Endothelial cell of umbilical vein (primary cell): ENCODE measurements at regions not wholly inside any gene's neighbourhood (a gene's known extent, or its start where the extent isn't known, plus 50 kb on each side); places are given as distances from the start of the nearest gene placed in this dataset.
"Not testable (repeated sequence)": the region's sequence is repeated elsewhere in the genome, so short reads cannot be mapped to it uniquely, and the experiment has no call there.

Experiments
- BruUV-seq: library from RNA; stranded (reverse); fragments of 400-500 nt; replicated peaks from 2 replicates; lab custom pipeline; 2021; lab: Mats Ljungman, UMichigan
- CTCF ChIA-PET: fragments of 300-600, 350-600 bp; sonication (Branson Sonifier 250); formaldehyde crosslinking; loops from one replicate; lab custom pipeline; 2021; ENCODE audit warnings: antibody characterized with exemption, inconsistent platforms; lab: Charles Lee
- POLR2A ChIA-PET: fragments of 300-600, 350-600 bp; sonication (Branson Sonifier 250); formaldehyde crosslinking; loops from one replicate; lab custom pipeline; 2021; ENCODE audit warnings: antibody characterized with exemption, inconsistent platforms; lab: Charles Lee
- DNase-seq: peaks from one replicate; pipeline ENCODE4 v3.0.0-alpha.2; 2011; ENCODE audit warnings: low read depth, low spot score
- FAIRE-seq: peaks from 2 replicates; lab custom pipeline; 2011; peaks lifted over from hg19 to GRCh38; lab: Jason Lieb, UNC
- H2AFZ ChIP-seq: 2 replicates; pipeline ENCODE4 v1.6.0; 2012; ENCODE audit warnings: low read depth, low read length, control low read depth, inconsistent platforms
- H3K27ac ChIP-seq: 2 replicates; pipeline ENCODE4 v1.5.1; 2011; ENCODE audit warnings: low read depth, mild to moderate bottlenecking, control low read depth, low read length, moderate library complexity; ENCODE audit not compliant: insufficient read depth
- H3K27me3 ChIP-seq, 2 experiments: 2 replicates each; pipeline versions ENCODE4 v1.6.0 to v1.6.1; 2011; ENCODE audit warnings: low read length in 2 of 2, mixed read lengths in 1 of 2; ENCODE audit not compliant: control insufficient read depth in 2 of 2, insufficient read depth in 2 of 2
- H3K36me3 ChIP-seq, 2 experiments: 2 replicates in 1 of 2; 3 replicates in 1 of 2; pipeline ENCODE4 v1.5.1; 2011; ENCODE audit warnings: low read length in 2 of 2, mild to moderate bottlenecking in 1 of 2, moderate library complexity in 1 of 2; ENCODE audit not compliant: control insufficient read depth in 2 of 2, insufficient read depth in 2 of 2; ENCODE audit errors: extremely low read depth in 1 of 2
- H3K4me1 ChIP-seq: 3 replicates; pipeline ENCODE4 v1.5.1; 2011; ENCODE audit warnings: mild to moderate bottlenecking, low read length; ENCODE audit not compliant: control insufficient read depth, insufficient read depth; ENCODE audit errors: extremely low read depth
- H3K4me2 ChIP-seq: 2 replicates; pipeline ENCODE4 v1.6.1; 2011; ENCODE audit warnings: low read length, control low read depth, mixed read lengths; ENCODE audit not compliant: insufficient read depth
- H3K4me3 ChIP-seq, 3 experiments: fragments of 200-600 bp in 1 of 3; sonication (generic), shearing (Covaris generic) in 1 of 3; replicated peaks in 1 of 3; 2 replicates each; pipeline ENCODE4 v1.5.1; 2011 to 2016; ENCODE audit warnings: control low read depth in 3 of 3, low read length in 3 of 3, mild to moderate bottlenecking in 2 of 3, inconsistent platforms in 1 of 3, low read depth in 1 of 3, moderate library complexity in 1 of 3; ENCODE audit not compliant: insufficient read depth in 1 of 3
- H3K79me2 ChIP-seq: 2 replicates; pipeline ENCODE4 v1.6.0; 2012; ENCODE audit warnings: low read length, inconsistent platforms; ENCODE audit not compliant: control insufficient read depth, insufficient read depth
- H3K9ac ChIP-seq: replicated peaks from 2 replicates; pipeline ENCODE3; 2011; ENCODE audit warnings: low read length, control low read depth; ENCODE audit not compliant: insufficient read depth; ENCODE audit errors: extremely low read depth
- H3K9me1 ChIP-seq: replicated peaks from 3 replicates; pipeline ENCODE4 v1.6.0; 2011; ENCODE audit warnings: mild to moderate bottlenecking, low read length; ENCODE audit not compliant: control insufficient read depth, insufficient read depth; ENCODE audit errors: extremely low read depth
- H3K9me3 ChIP-seq: replicated peaks from 2 replicates; pipeline ENCODE4 v1.5.1; 2012; ENCODE audit warnings: low read length, inconsistent platforms; ENCODE audit not compliant: control insufficient read depth, insufficient read depth
- H4K20me1 ChIP-seq: replicated peaks from 2 replicates; pipeline ENCODE3; 2011; ENCODE audit warnings: mild to moderate bottlenecking, low read length; ENCODE audit not compliant: control insufficient read depth, insufficient read depth; ENCODE audit errors: extremely low read depth
- dilution Hi-C: fragments of 300-500 bp; cut with MboI; formaldehyde crosslinking; loops from one replicate; pipeline ENCODE4 v1.15.0; 2019; ENCODE audit warnings: low sequenced_read_pairs; ENCODE audit not compliant: extremely low pct_ligation_motif_present
- intact Hi-C: fragments of 100-400 bp; cut with micrococcal nuclease; formaldehyde crosslinking; loops from one replicate; pipeline ENCODE4 v1.10.0; 2022

DNA sequence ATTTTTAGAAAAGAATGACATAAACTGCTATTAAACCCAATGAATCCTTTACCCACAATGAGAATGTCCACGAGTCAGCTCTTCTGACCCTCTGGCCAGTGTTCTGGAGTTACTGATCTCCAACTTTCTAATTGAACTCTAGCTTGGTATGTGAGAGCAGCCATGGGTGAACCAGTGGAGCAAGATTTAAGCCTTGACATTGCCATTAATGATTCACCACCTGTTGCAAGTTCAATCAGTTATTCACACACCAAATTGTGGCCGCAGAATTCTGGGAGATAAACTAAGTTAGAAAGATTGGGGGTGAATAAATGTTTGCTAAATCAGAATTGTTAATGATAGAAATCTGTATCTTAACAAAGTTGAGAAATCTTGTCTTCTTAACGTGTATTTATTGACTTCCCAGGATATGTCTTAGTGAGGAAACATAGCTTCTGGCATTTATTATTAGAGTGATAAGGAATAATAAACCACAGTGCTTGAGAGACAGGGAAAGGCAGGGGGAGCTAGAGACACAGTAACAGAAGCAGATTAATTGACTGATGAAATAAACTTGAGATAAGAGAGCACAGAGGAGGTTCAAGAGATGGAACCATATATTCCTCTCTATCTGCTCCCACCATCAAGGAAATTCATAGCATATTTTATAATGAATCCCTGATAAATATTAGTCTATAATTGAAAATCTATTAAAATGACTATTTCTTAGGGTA, 96.0 kb upstream of the AGAP9 start:
- H3K27me3 ChIP-seq, FAIRE-seq, H3K4me3 ChIP-seq, CTCF ChIA-PET, H3K4me1 ChIP-seq, H3K36me3 ChIP-seq, H3K9ac ChIP-seq, dilution Hi-C loops, H2AFZ ChIP-seq, BruUV-seq, H4K20me1 ChIP-seq, intact Hi-C loops, DNase-seq, H3K4me2 ChIP-seq, H3K79me2 ChIP-seq, POLR2A ChIA-PET, H3K27ac ChIP-seq, H3K9me3 ChIP-seq, H3K9me1 ChIP-seq: not testable (repeated sequence)

- H3K9ac ChIP-seq, H3K27me3 ChIP-seq, H3K27ac ChIP-seq, dilution Hi-C loops, H3K79me2 ChIP-seq, H3K9me3 ChIP-seq, BruUV-seq, H2AFZ ChIP-seq, H4K20me1 ChIP-seq, H3K4me3 ChIP-seq, FAIRE-seq, H3K4me2 ChIP-seq, H3K9me1 ChIP-seq, CTCF ChIA-PET, intact Hi-C loops, POLR2A ChIA-PET, H3K36me3 ChIP-seq, DNase-seq, H3K4me1 ChIP-seq: not testable (repeated sequence)
Measured at GRCh38 chr10:47609311-47609710, 85.9 kb upstream of the AGAP9 start.

GRCh38 chr10:47605791-47606773, 82.6 kb upstream of the AGAP9 start:
- H3K27me3 ChIP-seq, dilution Hi-C loops, H3K4me3 ChIP-seq, H3K9me1 ChIP-seq, intact Hi-C loops, POLR2A ChIA-PET, H3K27ac ChIP-seq, H3K9ac ChIP-seq, H3K4me2 ChIP-seq, H3K9me3 ChIP-seq, H3K36me3 ChIP-seq, BruUV-seq, H2AFZ ChIP-seq, H4K20me1 ChIP-seq, CTCF ChIA-PET, DNase-seq, H3K4me1 ChIP-seq, FAIRE-seq, H3K79me2 ChIP-seq: not testable (repeated sequence)

GRCh38 chr10:47600604-47601003, 77.2 kb upstream of the AGAP9 start:
- H3K36me3 ChIP-seq, CTCF ChIA-PET, H3K27me3 ChIP-seq, H3K4me2 ChIP-seq, H3K27ac ChIP-seq, H4K20me1 ChIP-seq, H2AFZ ChIP-seq, H3K9ac ChIP-seq, H3K9me1 ChIP-seq, FAIRE-seq, H3K4me3 ChIP-seq, H3K9me3 ChIP-seq, DNase-seq, intact Hi-C loops, POLR2A ChIA-PET, H3K4me1 ChIP-seq, H3K79me2 ChIP-seq, dilution Hi-C loops, BruUV-seq: not testable (repeated sequence)
